GM12873 (cell line): ENCODE measurements at regions not wholly inside any gene's neighbourhood (a gene's known extent, or its start where the extent isn't known, plus 50 kb on each side); places are given as distances from the start of the nearest gene placed in this dataset.

ENCODE experiments used
- CTCF ChIP-seq: IDR thresholded peaks from 2 replicates; pipeline ENCODE4 v1.5.1; 2012; ENCODE audit warnings: low read depth, mild to moderate bottlenecking, moderate library complexity, low read length, control low read depth; ENCODE audit not compliant: insufficient read depth; ENCODE audit errors: missing control alignments

- TF ChIP-seq CTCF, result no peak
Observed at GRCh38 chr1:193658691-193659090, 472.3 kb upstream of the B3GALT2 start.

- TF ChIP-seq CTCF, result no peak
Observed at GRCh38 chr1:193658081-193658480, 471.7 kb upstream of the B3GALT2 start.

GRCh38 chr1:193657552-193657951 is 471.1 kb upstream of the B3GALT2 start:
- TF ChIP-seq CTCF, result no peak

- no peak for TF ChIP-seq CTCF
Observed at GRCh38 chr1:193656841-193657240, 470.4 kb upstream of the B3GALT2 start.

GRCh38 chr1:193654951-193655735 is 468.7 kb upstream of the B3GALT2 start:
- TF ChIP-seq CTCF, result no peak

- no peak for TF ChIP-seq CTCF
Observed at GRCh38 chr1:193649587-193649986, 463.2 kb upstream of the B3GALT2 start.

GRCh38 chr1:193634876-193635275 is 448.5 kb upstream of the B3GALT2 start:
- no peak for TF ChIP-seq CTCF
